Stomach (tissue), 8 donors: ENCODE measurements at regions not wholly inside any gene's neighbourhood (a gene's known extent, or its start where the extent isn't known, plus 50 kb on each side); places are given as distances from the start of the nearest gene placed in this dataset.
"Not testable (repeated sequence)": the region's sequence is repeated elsewhere in the genome, so short reads cannot be mapped to it uniquely, and the experiment has no call there.

Experiments
- DNase-seq, 2 donors: peaks; one replicate each; pipeline versions ENCODE4 v3.0.0 to v3.0.0-alpha.2; 2013 to 2019
- H3K27ac ChIP-seq, 5 donors: fragments of 200-600 bp in 4 of 5; sonication (generic) in 4 of 5; one replicate each; pipeline ENCODE4 v1.5.1; 2013 to 2019; ENCODE audit warnings: mild to moderate bottlenecking in 1 of 5, moderate library complexity in 1 of 5
- H3K27me3 ChIP-seq, 3 donors: fragments of 200-600 bp; sonication (generic); one replicate each; pipeline ENCODE4 v1.5.1; 2017 to 2019; ENCODE audit warnings: mixed run types in 1 of 3
- H3K36me3 ChIP-seq, 4 donors: fragments of 200-600 bp; sonication (generic); 1 replicate in 3 of 4; 2 replicates in 1 of 4; pipeline ENCODE4 v1.5.1; 2016 to 2019
- H3K4me1 ChIP-seq, 4 donors: fragments of 200-600 bp; sonication (generic); one replicate each; pipeline ENCODE4 v1.5.1; 2016 to 2019
- H3K4me3 ChIP-seq, 4 donors: fragments of 200-600 bp; sonication (generic) in 3 of 4; one replicate each; pipeline ENCODE4 v1.5.1; 2016 to 2019; ENCODE audit warnings: mild to moderate bottlenecking in 1 of 4
- H3K9me3 ChIP-seq, 4 donors: fragments of 200-600 bp; sonication (generic); one replicate each; pipeline ENCODE4 v1.5.1; 2016 to 2019
- CTCF ChIP-seq, 7 experiments: fragments of 450-650 bp in 4 of 7; fragments of 200-600 bp in 3 of 7; sonication (generic) in 3 of 7; IDR thresholded peaks; one replicate each; pipeline ENCODE4 v1.5.1; 2016 to 2019; ENCODE audit warnings: antibody characterized with exemption in 7 of 7, control low read depth in 2 of 7, mild to moderate bottlenecking in 1 of 7
- EP300 ChIP-seq: sonication (generic); formaldehyde crosslinking; IDR thresholded peaks from one replicate; pipeline ENCODE4 v1.6.1; 2017; ENCODE audit warnings: antibody characterized with exemption
- POLR2A ChIP-seq, 4 donors: fragments of 450-650 bp; IDR thresholded peaks; one replicate each; pipeline ENCODE4 v1.6.1; 2016; ENCODE audit warnings: antibody characterized with exemption in 4 of 4, control low read depth in 2 of 4, mild to moderate bottlenecking in 1 of 4, moderate library complexity in 1 of 4
- POLR2AphosphoS5 ChIP-seq, 3 donors: sonication (generic); formaldehyde crosslinking; IDR thresholded peaks; one replicate each; pipeline ENCODE4 v1.6.1; 2016; ENCODE audit warnings: antibody characterized with exemption in 3 of 3
- WGBS, 5 donors: extraction: QIAGEN DNeasy Blood & Tissue Kit in 3 of 5; methylation state at CpG; one replicate each; pipeline versions ENCODE4 v1.1.5 to v1.1.7; 2013 to 2018; 5-methylcytosine and 5-hydroxymethylcytosine counted together
- intact Hi-C: fragments of 100-400 bp; cut with DNase I; formaldehyde crosslinking; loops from one replicate; pipeline ENCODE4 v1.15.1; 2023; ENCODE audit warnings: low total_unique reads
- donor health status: healthy with polysubstance abuse.
- donor health status: Bipolar disorder and iron deficiency.
- donor health status: healthy.

- no peak overlapping the region for H3K27ac ChIP-seq
- H3K27me3 ChIP-seq = no peaks in the 10 kb centered on the region
- DNase-seq = no peak
- H3K36me3 ChIP-seq = no peaks in the 10 kb centered on the region
- H3K4me1 ChIP-seq = no peaks in the 10 kb centered on the region
- WGBS, 5 donors = 46 to 62% (median 59%) methylated on average over 2 of the region's 2 CpGs
- no peak overlapping the region for H3K4me3 ChIP-seq
- no peak for TF ChIP-seq POLR2AphosphoS5 (IDR thresholded peaks at IDR 0.05)
- TF ChIP-seq POLR2A (IDR thresholded peaks at IDR 0.05) = no peak
- TF ChIP-seq CTCF (IDR thresholded peaks at IDR 0.05) = no peak
- TF ChIP-seq EP300 = no peak
- peaks cover 0 to 13% (median 9%) of the 10 kb centered on the region in 4 donors for H3K9me3 ChIP-seq
- intact Hi-C loops = no loop called here
Measured at GRCh38 chr13:59437544-59438301, 726.0 kb downstream of the DIAPH3 start.

GRCh38 chr13:59439776-59440428 is 723.8 kb downstream of the DIAPH3 start:
- Histone ChIP-seq H3K36me3 (no peaks in the 10 kb centered on the region), H3K9me3 (no peaks in the 10 kb centered on the region), H3K27ac (no peak overlapping the region), H3K27me3 (no peaks in the 10 kb centered on the region), H3K4me1 (no peaks in the 10 kb centered on the region), H3K4me3 (no peak overlapping the region)
- 74 to 99% (median 93%) methylated on average over 10 to 29 of the region's 29 CpGs for WGBS, 5 donors
- no peak for DNase-seq
- TF ChIP-seq EP300 = no peak
- TF ChIP-seq CTCF (IDR thresholded peaks at IDR 0.05) = no peak
- no peak for TF ChIP-seq POLR2AphosphoS5 (IDR thresholded peaks at IDR 0.05)
- no peak for TF ChIP-seq POLR2A (IDR thresholded peaks at IDR 0.05)
- intact Hi-C loops = no loop called here

- H3K4me1 ChIP-seq, H3K4me3 ChIP-seq, H3K27ac ChIP-seq, H3K36me3 ChIP-seq, intact Hi-C loops, H3K9me3 ChIP-seq, H3K27me3 ChIP-seq, DNase-seq: not testable (repeated sequence)
- WGBS, 5 donors = 68 to 82% (median 70%) methylated on average over 13 of the region's 13 CpGs
Measured at GRCh38 chr13:59441068-59441467, 722.7 kb downstream of the DIAPH3 start.

GRCh38 chr13:59441596-59442280 is 722.0 kb downstream of the DIAPH3 start:
- H3K4me3 ChIP-seq = no peak overlapping the region
- H3K9me3 ChIP-seq = no peaks in the 10 kb centered on the region
- no peaks in the 10 kb centered on the region for H3K4me1 ChIP-seq
- no peaks in the 10 kb centered on the region for H3K36me3 ChIP-seq
- 75 to 91% (median 84%) methylated on average over 7 of the region's 7 CpGs for WGBS, 5 donors
- no peak for DNase-seq
- H3K27ac ChIP-seq = no peak overlapping the region
- no peaks in the 10 kb centered on the region for H3K27me3 ChIP-seq
- intact Hi-C loops = no loop called here
- TF ChIP-seq POLR2A (IDR thresholded peaks at IDR 0.05) (no peak), CTCF (IDR thresholded peaks at IDR 0.05) (no peak)
